SK-N-SH treated with all-trans-retinoic acid at 6 μM for 48 hours (cell line): ENCODE measurements at regions not wholly inside any gene's neighbourhood (a gene's known extent, or its start where the extent isn't known, plus 50 kb on each side); places are given as distances from the start of the nearest gene placed in this dataset.

Experiments used
- ARNTL ChIP-seq: fragments of 450-650 bp; formaldehyde crosslinking; IDR thresholded peaks from 2 replicates; pipeline ENCODE4 v1.5.0; 2020; ENCODE audit warnings: low read depth, mild to moderate bottlenecking, moderate library complexity, borderline replicate concordance
- CREB5 ChIP-seq: fragments of 250-450 bp; sonication (Bioruptor Pico); IDR thresholded peaks from 2 replicates; pipeline ENCODE4 v1.5.1; 2020; ENCODE audit warnings: low read depth, mild to moderate bottlenecking, moderate library complexity
- ISL1 ChIP-seq: fragments of 250-450 bp; sonication (Bioruptor Pico); IDR thresholded peaks from 2 replicates; pipeline ENCODE4 v2.1.2; 2022; ENCODE audit warnings: mild to moderate bottlenecking, moderate library complexity
- ZNF8 ChIP-seq: fragments of 450-650 bp; formaldehyde crosslinking; IDR thresholded peaks from 2 replicates; pipeline ENCODE4 v1.5.0; 2020; ENCODE audit warnings: mild to moderate bottlenecking, moderate library complexity

GRCh38 chr10:61263518-61263917, 189.7 kb downstream of the TMEM26 start:
- TF ChIP-seq ARNTL (CRISPR knock-in tag) = no peak
- TF ChIP-seq CREB5 = no peak
- no peak for TF ChIP-seq ZNF8 (CRISPR knock-in tag)
- TF ChIP-seq ISL1 = no peak
